Bronchial epithelial cell (primary cell): ENCODE measurements at regions not wholly inside any gene's neighbourhood (a gene's known extent, or its start where the extent isn't known, plus 50 kb on each side); places are given as distances from the start of the nearest gene placed in this dataset.

Source experiments
- DNase-seq: peaks from one replicate; pipeline ENCODE4 v3.0.0-alpha.2; 2010; ENCODE audit warnings: low read depth
- FAIRE-seq: peaks from 2 replicates; lab custom pipeline; 2011; peaks lifted over from hg19 to GRCh38; lab: Jason Lieb, UNC
- H3K27me3 ChIP-seq: 2 replicates; pipeline ENCODE4 v1.5.1; 2011; ENCODE audit warnings: low read length; ENCODE audit not compliant: control insufficient read depth, insufficient read depth
- H3K36me3 ChIP-seq: 2 replicates; pipeline ENCODE4 v1.5.1; 2011; ENCODE audit warnings: low read length; ENCODE audit not compliant: control insufficient read depth, insufficient read depth
- H3K4me3 ChIP-seq: 2 replicates; pipeline ENCODE4 v1.5.1; 2011; ENCODE audit warnings: mild to moderate bottlenecking, low read depth, low read length, control low read depth
- CTCF ChIP-seq: IDR thresholded peaks from 2 replicates; pipeline ENCODE4 v1.5.1; 2011; ENCODE audit warnings: mild to moderate bottlenecking, moderate library complexity, low read length, control low read depth, inconsistent platforms; ENCODE audit not compliant: insufficient read depth, severe bottlenecking

GRCh38 chr1:29447368-29447767, 211.0 kb downstream of the PTPRU start:
- Histone ChIP-seq H3K36me3 (no peaks in the 10 kb centered on the region), H3K4me3 (no peak overlapping the region), H3K27me3 (no peaks in the 10 kb centered on the region)
- DNase-seq (no peak), FAIRE-seq (no peak)
- TF ChIP-seq CTCF: no peak

GRCh38 chr1:29444782-29445729, 208.7 kb downstream of the PTPRU start:
- FAIRE-seq (no peak), DNase-seq (no peak)
- Histone ChIP-seq H3K36me3 (no peaks in the 10 kb centered on the region), H3K27me3 (peaks cover 5% of the 10 kb centered on the region), H3K4me3 (no peak overlapping the region)
- TF ChIP-seq CTCF: no peak

- no peak overlapping the region for H3K4me3 ChIP-seq
- no peak for DNase-seq
- peaks cover 5% of the 10 kb centered on the region for H3K27me3 ChIP-seq
- H3K36me3 ChIP-seq: no peaks in the 10 kb centered on the region
- no peak for FAIRE-seq
- no peak for TF ChIP-seq CTCF
Measured at GRCh38 chr1:29444081-29444715, 207.9 kb downstream of the PTPRU start.

GRCh38 chr1:29441916-29442668, 205.8 kb downstream of the PTPRU start:
- no peak for TF ChIP-seq CTCF
- peaks cover 5% of the 10 kb centered on the region for H3K27me3 ChIP-seq
- no peak for FAIRE-seq
- H3K36me3 ChIP-seq: no peaks in the 10 kb centered on the region
- no peak overlapping the region for H3K4me3 ChIP-seq
- DNase-seq: no peak

- FAIRE-seq: no peak
Measured at GRCh38 chr1:29439615-29440014, 203.3 kb downstream of the PTPRU start.

More at GRCh38 chr1:29439615-29440014, 203.3 kb downstream of the PTPRU start:
- Histone ChIP-seq H3K27me3 (peaks cover 5% of the 10 kb centered on the region), H3K4me3 (no peak overlapping the region), H3K36me3 (no peaks in the 10 kb centered on the region)
- TF ChIP-seq CTCF: no peak
- DNase-seq: no peak
